Peyer's patch (tissue), 4 donors: ENCODE measurements at regions not wholly inside any gene's neighbourhood (a gene's known extent, or its start where the extent isn't known, plus 50 kb on each side); places are given as distances from the start of the nearest gene placed in this dataset.

Source experiments
- CTCF ChIP-seq, 6 experiments: fragments of 450-650 bp in 4 of 6; fragments of 200-600 bp in 2 of 6; sonication (generic) in 1 of 6; IDR thresholded peaks; one replicate each; pipeline ENCODE4 v1.5.1; 2017 to 2019; ENCODE audit warnings: antibody characterized with exemption in 6 of 6, mild to moderate bottlenecking in 3 of 6, moderate library complexity in 1 of 6
- POLR2A ChIP-seq, 2 donors: fragments of 450-650 bp; IDR thresholded peaks; one replicate each; pipeline ENCODE4 v1.5.1; 2017; ENCODE audit warnings: antibody characterized with exemption in 2 of 2, mild to moderate bottlenecking in 2 of 2, moderate library complexity in 2 of 2

- TF ChIP-seq CTCF (IDR thresholded peaks at IDR 0.05) (no peak), POLR2A (IDR thresholded peaks at IDR 0.05) (no peak)
These were observed 235.6 kb downstream of the SOX4 start for GRCh38 chr6:21829126-21829525.
